Liver (tissue), 3 donors: ENCODE measurements at regions not wholly inside any gene's neighbourhood (a gene's known extent, or its start where the extent isn't known, plus 50 kb on each side); places are given as distances from the start of the nearest gene placed in this dataset.

Experiments
- CTCF ChIP-seq: fragments of 150-350 bp; IDR thresholded peaks from 2 replicates; pipeline ENCODE4 v1.5.1; 2017; ENCODE audit warnings: improper control_type of control experiment, low read depth, low read length; ENCODE audit not compliant: missing input control
- EGR1 ChIP-seq, 2 donors: IDR thresholded peaks; 2 replicates each; pipeline ENCODE4 v1.6.1; 2016 to 2018; ENCODE audit warnings: antibody characterized with exemption in 2 of 2, low read depth in 2 of 2
- HNF4G ChIP-seq: IDR thresholded peaks from 2 replicates; pipeline ENCODE4 v1.6.1; 2016; ENCODE audit warnings: antibody characterized with exemption
- JUND ChIP-seq, 2 donors: IDR thresholded peaks; 2 replicates each; pipeline ENCODE4 v1.6.1; 2016; ENCODE audit warnings: antibody characterized with exemption in 2 of 2
- MAX ChIP-seq: IDR thresholded peaks from 2 replicates; pipeline ENCODE4 v1.6.1; 2016; ENCODE audit warnings: antibody characterized with exemption
- RAD21 ChIP-seq, 2 donors: IDR thresholded peaks; 2 replicates each; pipeline ENCODE4 v1.6.1; 2016; ENCODE audit warnings: antibody characterized with exemption in 2 of 2, mild to moderate bottlenecking in 2 of 2
- SP1 ChIP-seq: IDR thresholded peaks from 2 replicates; pipeline ENCODE4 v1.6.1; 2018; ENCODE audit warnings: antibody characterized with exemption, mild to moderate bottlenecking
- TAF1 ChIP-seq: conservative IDR thresholded peaks from 2 replicates; pipeline ENCODE4 v1.6.1; 2016; ENCODE audit warnings: antibody characterized with exemption, mild to moderate bottlenecking
- YY1 ChIP-seq: IDR thresholded peaks from 2 replicates; pipeline ENCODE4 v1.6.1; 2016; ENCODE audit warnings: antibody characterized with exemption, mild to moderate bottlenecking
- TF ChIP-seq, protein P1 (sequence below): IDR thresholded peaks from 2 replicates; pipeline ENCODE4 v1.6.1; 2016; ENCODE audit warnings: antibody characterized with exemption, mild to moderate bottlenecking
- TF ChIP-seq, protein P2 (sequence below): IDR thresholded peaks from 2 replicates; pipeline ENCODE4 v1.6.1; 2016; ENCODE audit warnings: antibody characterized with exemption
- donor health status: healthy.
- donor health status: healthy.

DNA sequence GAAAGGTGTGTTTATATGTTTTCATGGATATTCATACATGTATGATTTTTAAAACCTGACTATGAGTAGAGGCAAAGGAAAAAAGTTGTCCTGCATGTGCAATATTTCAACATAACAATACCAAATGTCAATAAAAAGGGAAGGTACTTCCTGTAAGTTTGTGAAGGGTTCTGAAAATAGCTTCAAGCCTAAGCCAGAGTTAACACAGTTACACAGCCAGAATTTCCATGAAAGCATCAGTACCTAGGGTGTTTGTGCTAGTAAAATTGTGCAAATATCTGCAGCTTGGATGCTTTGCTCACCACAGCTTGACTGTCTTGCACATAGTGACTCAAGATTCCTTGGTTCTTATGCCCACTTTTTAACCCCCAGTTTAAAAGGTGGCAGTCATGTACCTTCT lies 193.1 kb upstream of the FAR2 start:
- TF ChIP-seq CTCF (no peak), MAX (no peak), TAF1 (no peak), EGR1 (IDR thresholded peaks at IDR 0.05; ENCODE audit: low read depth in 2 of 2) (no peak), SP1 (no peak), RAD21 (IDR thresholded peaks at IDR 0.05) (no peak), JUND (IDR thresholded peaks at IDR 0.05) (no peak), HNF4G (no peak), YY1 (no peak)
- TF ChIP-seq, protein P1, sequence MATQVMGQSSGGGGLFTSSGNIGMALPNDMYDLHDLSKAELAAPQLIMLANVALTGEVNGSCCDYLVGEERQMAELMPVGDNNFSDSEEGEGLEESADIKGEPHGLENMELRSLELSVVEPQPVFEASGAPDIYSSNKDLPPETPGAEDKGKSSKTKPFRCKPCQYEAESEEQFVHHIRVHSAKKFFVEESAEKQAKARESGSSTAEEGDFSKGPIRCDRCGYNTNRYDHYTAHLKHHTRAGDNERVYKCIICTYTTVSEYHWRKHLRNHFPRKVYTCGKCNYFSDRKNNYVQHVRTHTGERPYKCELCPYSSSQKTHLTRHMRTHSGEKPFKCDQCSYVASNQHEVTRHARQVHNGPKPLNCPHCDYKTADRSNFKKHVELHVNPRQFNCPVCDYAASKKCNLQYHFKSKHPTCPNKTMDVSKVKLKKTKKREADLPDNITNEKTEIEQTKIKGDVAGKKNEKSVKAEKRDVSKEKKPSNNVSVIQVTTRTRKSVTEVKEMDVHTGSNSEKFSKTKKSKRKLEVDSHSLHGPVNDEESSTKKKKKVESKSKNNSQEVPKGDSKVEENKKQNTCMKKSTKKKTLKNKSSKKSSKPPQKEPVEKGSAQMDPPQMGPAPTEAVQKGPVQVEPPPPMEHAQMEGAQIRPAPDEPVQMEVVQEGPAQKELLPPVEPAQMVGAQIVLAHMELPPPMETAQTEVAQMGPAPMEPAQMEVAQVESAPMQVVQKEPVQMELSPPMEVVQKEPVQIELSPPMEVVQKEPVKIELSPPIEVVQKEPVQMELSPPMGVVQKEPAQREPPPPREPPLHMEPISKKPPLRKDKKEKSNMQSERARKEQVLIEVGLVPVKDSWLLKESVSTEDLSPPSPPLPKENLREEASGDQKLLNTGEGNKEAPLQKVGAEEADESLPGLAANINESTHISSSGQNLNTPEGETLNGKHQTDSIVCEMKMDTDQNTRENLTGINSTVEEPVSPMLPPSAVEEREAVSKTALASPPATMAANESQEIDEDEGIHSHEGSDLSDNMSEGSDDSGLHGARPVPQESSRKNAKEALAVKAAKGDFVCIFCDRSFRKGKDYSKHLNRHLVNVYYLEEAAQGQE: no peak
- TF ChIP-seq, protein P2, sequence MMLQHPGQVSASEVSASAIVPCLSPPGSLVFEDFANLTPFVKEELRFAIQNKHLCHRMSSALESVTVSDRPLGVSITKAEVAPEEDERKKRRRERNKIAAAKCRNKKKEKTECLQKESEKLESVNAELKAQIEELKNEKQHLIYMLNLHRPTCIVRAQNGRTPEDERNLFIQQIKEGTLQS: no peak
